ENCODE measurements at regions not wholly inside any gene's neighbourhood (a gene's known extent, or its start where the extent isn't known, plus 50 kb on each side); places are given as distances from the start of the nearest gene placed in this dataset.

DNA sequence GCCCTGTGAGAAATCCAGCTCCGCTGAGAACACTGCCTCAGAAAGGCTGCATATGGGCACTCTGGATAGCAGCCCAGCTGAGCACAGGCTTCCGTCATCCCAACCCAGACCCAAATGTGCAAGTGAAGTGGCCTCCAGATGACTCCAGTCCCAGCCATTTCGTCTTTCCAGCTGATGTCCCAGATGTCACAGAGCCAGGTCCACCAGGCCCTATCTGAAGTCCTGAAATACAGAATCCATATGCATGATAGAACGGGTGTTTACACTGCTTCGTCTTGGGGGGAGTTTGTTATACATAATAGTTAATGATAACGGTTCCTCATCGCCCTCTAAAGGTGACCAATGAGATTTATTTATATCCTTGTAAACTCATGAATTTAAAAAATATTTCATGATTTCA lies 72.6 kb upstream of the TRIM2 start:
- TF ChIP-seq, protein P1, sequence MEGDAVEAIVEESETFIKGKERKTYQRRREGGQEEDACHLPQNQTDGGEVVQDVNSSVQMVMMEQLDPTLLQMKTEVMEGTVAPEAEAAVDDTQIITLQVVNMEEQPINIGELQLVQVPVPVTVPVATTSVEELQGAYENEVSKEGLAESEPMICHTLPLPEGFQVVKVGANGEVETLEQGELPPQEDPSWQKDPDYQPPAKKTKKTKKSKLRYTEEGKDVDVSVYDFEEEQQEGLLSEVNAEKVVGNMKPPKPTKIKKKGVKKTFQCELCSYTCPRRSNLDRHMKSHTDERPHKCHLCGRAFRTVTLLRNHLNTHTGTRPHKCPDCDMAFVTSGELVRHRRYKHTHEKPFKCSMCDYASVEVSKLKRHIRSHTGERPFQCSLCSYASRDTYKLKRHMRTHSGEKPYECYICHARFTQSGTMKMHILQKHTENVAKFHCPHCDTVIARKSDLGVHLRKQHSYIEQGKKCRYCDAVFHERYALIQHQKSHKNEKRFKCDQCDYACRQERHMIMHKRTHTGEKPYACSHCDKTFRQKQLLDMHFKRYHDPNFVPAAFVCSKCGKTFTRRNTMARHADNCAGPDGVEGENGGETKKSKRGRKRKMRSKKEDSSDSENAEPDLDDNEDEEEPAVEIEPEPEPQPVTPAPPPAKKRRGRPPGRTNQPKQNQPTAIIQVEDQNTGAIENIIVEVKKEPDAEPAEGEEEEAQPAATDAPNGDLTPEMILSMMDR (conservative IDR thresholded peaks at IDR 0.05): peak; percentile 38
- TF ChIP-seq ZFX (IDR thresholded peaks at IDR 0.05): no peak
